Small intestine (tissue), 7 donors: ENCODE measurements at regions not wholly inside any gene's neighbourhood (a gene's known extent, or its start where the extent isn't known, plus 50 kb on each side); places are given as distances from the start of the nearest gene placed in this dataset.

Source experiments
- DNase-seq, 2 donors: peaks; one replicate each; pipeline versions ENCODE4 v3.0.0 to v3.0.0-alpha.2; 2013
- FAIRE-seq: peaks from 2 replicates; lab custom pipeline; 2012; peaks lifted over from hg19 to GRCh38; lab: Jason Lieb, UNC
- H3K27ac ChIP-seq, 3 donors: one replicate each; pipeline ENCODE4 v1.5.1; 2013; ENCODE audit warnings: low read length in 2 of 3, mild to moderate bottlenecking in 2 of 3, control low read depth in 1 of 3, inconsistent platforms in 1 of 3, low read depth in 1 of 3, moderate library complexity in 1 of 3
- H3K27me3 ChIP-seq, 3 donors: one replicate each; pipeline ENCODE4 v1.6.1; 2013; ENCODE audit warnings: low read length in 3 of 3, inconsistent platforms in 1 of 3; ENCODE audit not compliant: control insufficient read depth in 3 of 3, insufficient read depth in 3 of 3
- H3K36me3 ChIP-seq, 3 donors: one replicate each; pipeline ENCODE4 v1.6.1; 2013; ENCODE audit warnings: low read length in 3 of 3, inconsistent platforms in 1 of 3, low read depth in 1 of 3, mild to moderate bottlenecking in 1 of 3, moderate library complexity in 1 of 3; ENCODE audit not compliant: control insufficient read depth in 3 of 3, insufficient read depth in 2 of 3
- H3K4me1 ChIP-seq, 3 donors: one replicate each; pipeline ENCODE4 v1.6.1; 2013; ENCODE audit warnings: low read length in 2 of 3, inconsistent platforms in 1 of 3, low read depth in 1 of 3, mild to moderate bottlenecking in 1 of 3, moderate library complexity in 1 of 3; ENCODE audit not compliant: control insufficient read depth in 3 of 3, insufficient read depth in 2 of 3
- H3K4me3 ChIP-seq, 3 donors: one replicate each; pipeline ENCODE4 v1.5.1; 2013; ENCODE audit warnings: low read length in 3 of 3, control low read depth in 1 of 3, inconsistent platforms in 1 of 3, low read depth in 1 of 3, mild to moderate bottlenecking in 1 of 3, moderate library complexity in 1 of 3
- H3K9me3 ChIP-seq, 2 donors: one replicate each; pipeline ENCODE4 v1.6.1; 2013; ENCODE audit warnings: low read depth in 1 of 2, low read length in 1 of 2; ENCODE audit not compliant: control insufficient read depth in 2 of 2, insufficient read depth in 1 of 2
- WGBS, 3 donors: extraction: QIAGEN DNeasy Blood & Tissue Kit; methylation state at CpG; one replicate each; pipeline ENCODE4 v1.1.7; 2013; 5-methylcytosine and 5-hydroxymethylcytosine counted together
- donor health status: healthy with polysubstance abuse.
- donor health status: control.
- donor health status: control.
- donor health status: Bipolar disorder and iron deficiency.
- donor health status: healthy.

- 66 to 80% (median 75%) methylated on average over 6 of the region's 6 CpGs for WGBS, 3 donors
- Histone ChIP-seq H3K4me1 (no peaks in the 10 kb centered on the region), H3K27me3 (no peaks in the 10 kb centered on the region), H3K27ac (no peak overlapping the region), H3K36me3 (no peaks in the 10 kb centered on the region), H3K9me3 (no peaks in the 10 kb centered on the region), H3K4me3 (no peak overlapping the region)
- FAIRE-seq (no peak), DNase-seq (no peak)
Measured at GRCh38 chr11:28666632-28667031, 558.4 kb downstream of the METTL15 start.

DNA sequence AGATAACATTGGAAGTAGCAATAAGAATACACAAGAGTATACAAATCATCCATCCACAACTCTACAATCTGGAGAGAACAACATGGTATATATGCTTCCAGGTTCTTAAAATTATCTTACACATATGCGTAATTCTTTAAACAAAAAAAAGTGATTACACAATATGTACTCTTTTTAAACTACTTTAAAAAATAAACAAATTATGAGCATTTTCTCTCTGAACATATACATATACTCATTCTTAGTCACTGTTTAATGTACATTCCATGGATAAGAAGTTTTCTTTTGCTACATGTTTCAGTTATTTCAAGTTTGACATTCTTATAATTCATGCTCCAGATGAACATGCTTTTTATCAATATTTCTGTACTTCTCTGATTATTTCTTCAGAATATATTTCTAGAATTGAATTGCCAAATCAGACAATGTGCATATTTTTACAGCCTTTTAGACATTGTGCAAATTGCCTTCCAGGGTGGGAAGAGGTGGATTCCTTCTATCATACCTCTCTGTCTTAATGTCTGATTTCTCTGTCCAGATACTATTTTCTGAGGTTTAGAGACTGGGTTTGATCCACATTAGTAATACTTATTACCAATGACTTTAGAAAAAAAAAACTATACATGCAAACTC lies 551.6 kb downstream of the METTL15 start:
- 90 to 96% (median 94%) methylated on average over 1 of the region's 1 CpG for WGBS, 3 donors
- FAIRE-seq = no peak
- H3K27ac ChIP-seq = no peak overlapping the region
- H3K4me1 ChIP-seq = no peaks in the 10 kb centered on the region
- DNase-seq = no peak
- H3K9me3 ChIP-seq = no peaks in the 10 kb centered on the region
- no peaks in the 10 kb centered on the region for H3K36me3 ChIP-seq
- H3K4me3 ChIP-seq = no peak overlapping the region
- no peaks in the 10 kb centered on the region for H3K27me3 ChIP-seq

DNA sequence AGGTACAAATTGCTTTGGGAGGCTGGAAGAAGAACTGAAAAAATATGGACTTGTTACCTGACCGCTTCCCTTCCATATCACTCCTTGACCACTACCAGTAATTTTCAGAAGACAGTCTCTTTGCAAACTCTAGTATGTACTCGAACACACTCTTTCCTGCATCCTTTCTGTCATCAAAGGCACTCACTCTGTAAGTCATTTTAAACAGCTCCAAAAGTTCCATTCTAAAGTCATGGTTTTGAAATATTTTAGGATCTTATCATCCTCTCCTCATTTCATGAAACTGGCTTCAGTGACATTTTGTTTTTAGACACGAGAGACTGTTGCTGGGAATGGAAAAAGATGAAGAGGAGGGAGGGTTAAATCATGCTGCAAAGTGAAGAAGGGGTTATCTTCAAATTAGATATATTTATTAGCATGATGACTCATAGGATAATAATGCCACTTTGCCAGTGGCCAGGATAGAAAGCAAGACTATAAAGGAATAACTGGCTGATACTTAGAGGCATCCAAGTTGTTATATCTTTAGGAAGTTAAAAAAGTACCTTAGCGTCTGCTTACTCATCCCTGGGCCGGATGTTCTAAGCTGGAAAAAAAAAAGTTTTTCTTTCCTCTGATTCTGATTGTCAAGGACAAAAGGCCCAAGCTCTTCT lies 549.3 kb downstream of the METTL15 start:
- 37 to 53% (median 39%) methylated on average over 5 of the region's 5 CpGs for WGBS, 3 donors
- FAIRE-seq = no peak
- H3K4me3 ChIP-seq = no peak overlapping the region
- no peak overlapping the region for H3K27ac ChIP-seq
- H3K36me3 ChIP-seq = no peaks in the 10 kb centered on the region
- DNase-seq = no peak
- no peaks in the 10 kb centered on the region for H3K27me3 ChIP-seq
- no peaks in the 10 kb centered on the region for H3K9me3 ChIP-seq
- H3K4me1 ChIP-seq = no peaks in the 10 kb centered on the region

DNA sequence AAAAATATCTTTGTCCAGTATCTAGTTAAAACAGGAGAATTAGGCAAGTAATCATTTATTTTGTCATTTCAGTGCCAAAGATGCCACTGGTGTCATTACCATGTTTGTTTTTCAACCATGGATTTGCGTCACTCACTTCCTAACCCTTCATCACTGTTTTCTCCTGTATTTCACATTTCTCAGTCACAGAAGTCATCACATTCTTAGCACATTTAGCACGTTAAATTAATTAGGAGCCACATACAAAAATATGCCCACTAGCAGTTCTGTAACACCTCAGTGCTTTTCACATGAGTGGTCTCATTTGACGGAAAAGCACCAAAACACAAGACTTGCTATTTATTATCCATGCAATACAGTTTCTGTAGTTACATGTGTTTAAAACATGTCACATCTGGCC lies 546.0 kb downstream of the METTL15 start:
- FAIRE-seq (no peak), DNase-seq (no peak)
- no peaks in the 10 kb centered on the region for H3K27me3 ChIP-seq
- H3K36me3 ChIP-seq = no peaks in the 10 kb centered on the region
- H3K4me1 ChIP-seq = no peaks in the 10 kb centered on the region
- 73 to 77% (median 76%) methylated on average over 3 of the region's 3 CpGs for WGBS, 3 donors
- no peaks in the 10 kb centered on the region for H3K9me3 ChIP-seq
- no peak overlapping the region for H3K27ac ChIP-seq
- no peak overlapping the region for H3K4me3 ChIP-seq

DNA sequence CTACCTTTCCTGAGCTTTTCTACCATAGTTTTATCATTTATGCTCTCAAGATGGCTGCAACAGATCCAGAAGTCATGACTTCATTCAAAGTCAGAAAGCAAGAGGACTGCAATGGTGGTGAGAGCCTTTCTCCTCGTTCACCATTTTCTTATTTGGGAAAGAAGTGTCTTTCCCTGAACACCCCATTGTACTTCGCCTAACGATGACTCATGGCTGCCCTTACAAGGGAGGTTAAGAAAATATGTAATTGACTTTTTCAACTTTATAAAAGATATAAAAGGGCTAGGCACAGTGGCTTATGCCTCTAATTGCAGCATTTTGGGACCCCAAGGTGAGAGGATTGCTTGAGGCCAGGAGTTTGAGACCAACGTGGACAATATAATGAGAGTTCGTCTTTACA lies 541.7 kb downstream of the METTL15 start:
- DNase-seq (no peak), FAIRE-seq (no peak)
- Histone ChIP-seq H3K4me1 (no peaks in the 10 kb centered on the region), H3K4me3 (no peak overlapping the region), H3K9me3 (no peaks in the 10 kb centered on the region), H3K36me3 (no peaks in the 10 kb centered on the region), H3K27ac (no peak overlapping the region), H3K27me3 (no peaks in the 10 kb centered on the region)
- WGBS, 3 donors = 78 to 80% (median 78%) methylated on average over 5 of the region's 5 CpGs

- no peak for FAIRE-seq
- peaks cover 0 to 1% of the 10 kb centered on the region in 2 donors for H3K9me3 ChIP-seq
- DNase-seq = no peak
- WGBS, 3 donors = 70 to 83% (median 83%) methylated on average over 2 of the region's 2 CpGs
- no peak overlapping the region for H3K4me3 ChIP-seq
- no peaks in the 10 kb centered on the region for H3K27me3 ChIP-seq
- H3K27ac ChIP-seq = no peak overlapping the region
- no peaks in the 10 kb centered on the region for H3K4me1 ChIP-seq
- no peaks in the 10 kb centered on the region for H3K36me3 ChIP-seq
Measured at GRCh38 chr11:28636566-28636965, 528.4 kb downstream of the METTL15 start.

DNA sequence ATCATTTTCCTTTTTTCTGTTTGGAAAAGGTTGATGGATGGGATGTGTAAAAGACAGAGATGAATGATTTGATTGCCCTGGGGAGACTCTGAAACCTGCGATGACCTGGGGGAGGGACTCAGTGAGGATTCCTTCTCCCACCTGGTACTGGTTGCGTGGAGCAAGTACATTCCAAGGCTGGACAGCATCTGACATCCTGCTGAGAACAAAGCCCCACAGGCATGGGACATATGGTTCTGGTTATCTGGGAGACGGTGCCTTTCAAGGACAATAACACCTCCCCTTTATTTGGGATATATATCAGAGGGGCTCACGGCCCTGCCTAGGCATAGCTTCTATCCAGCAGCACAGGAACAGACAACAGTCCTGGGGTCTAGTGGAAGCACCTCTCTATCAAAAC lies 527.8 kb downstream of the METTL15 start:
- Histone ChIP-seq H3K4me3 (no peak overlapping the region), H3K9me3 (no peaks in the 10 kb centered on the region), H3K4me1 (no peaks in the 10 kb centered on the region), H3K27me3 (no peaks in the 10 kb centered on the region), H3K36me3 (no peaks in the 10 kb centered on the region), H3K27ac (no peak overlapping the region)
- FAIRE-seq (no peak), DNase-seq (no peak)
- 50 to 58% (median 53%) methylated on average over 4 of the region's 4 CpGs for WGBS, 3 donors

DNA sequence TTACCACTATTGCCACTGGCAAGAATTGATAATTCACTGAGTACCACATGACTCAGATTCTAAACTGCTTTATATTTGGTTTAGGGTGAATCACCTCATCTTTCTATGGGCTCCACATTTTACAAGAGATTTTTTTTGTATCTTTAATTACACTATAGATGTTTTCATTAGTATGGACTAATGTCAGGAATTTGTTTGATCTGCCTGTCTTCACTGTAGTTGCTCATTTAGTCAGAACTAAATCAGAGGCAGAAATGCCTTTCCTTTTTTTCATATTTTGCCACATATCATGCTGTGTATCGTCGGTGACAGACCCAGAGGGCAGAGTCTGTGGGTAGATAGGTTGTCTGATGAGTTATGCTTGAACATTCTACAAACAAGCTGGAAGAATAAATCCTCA lies 524.1 kb downstream of the METTL15 start:
- DNase-seq = no peak
- Histone ChIP-seq H3K27me3 (no peaks in the 10 kb centered on the region), H3K36me3 (no peaks in the 10 kb centered on the region), H3K27ac (no peak overlapping the region), H3K9me3 (no peaks in the 10 kb centered on the region), H3K4me1 (no peaks in the 10 kb centered on the region), H3K4me3 (no peak overlapping the region)
- 89 to 96% (median 89%) methylated on average over 2 of the region's 2 CpGs for WGBS, 3 donors
- no peak for FAIRE-seq

DNA sequence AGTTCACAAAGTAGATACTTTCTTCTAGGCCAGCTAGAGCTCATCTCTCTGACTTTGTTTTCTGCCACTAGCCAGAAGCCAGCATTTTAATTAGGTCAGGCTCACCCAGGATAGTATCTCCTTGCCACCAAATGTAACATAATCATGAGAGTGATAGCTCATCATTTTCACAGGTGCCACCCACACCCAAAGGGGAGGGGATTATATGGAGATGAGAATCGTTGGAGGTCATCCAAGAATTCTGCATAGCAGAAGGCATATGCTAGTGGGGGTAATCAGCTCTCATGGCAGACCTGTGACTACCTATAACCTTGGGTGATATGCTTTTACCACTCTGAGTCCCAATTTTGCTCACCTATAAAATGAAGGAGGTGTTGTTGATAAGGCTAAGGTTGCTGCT lies 523.0 kb downstream of the METTL15 start:
- no peaks in the 10 kb centered on the region for H3K36me3 ChIP-seq
- H3K27me3 ChIP-seq = no peaks in the 10 kb centered on the region
- no peak for DNase-seq
- H3K4me1 ChIP-seq = no peaks in the 10 kb centered on the region
- no peak overlapping the region for H3K4me3 ChIP-seq
- WGBS, 3 donors = 17 to 54% (median 20%) methylated on average over 1 of the region's 1 CpG
- FAIRE-seq = no peak
- no peaks in the 10 kb centered on the region for H3K9me3 ChIP-seq
- no peak overlapping the region for H3K27ac ChIP-seq
